ENCODE measurements at regions not wholly inside any gene's neighbourhood (a gene's known extent, or its start where the extent isn't known, plus 50 kb on each side); places are given as distances from the start of the nearest gene placed in this dataset.
"Not testable (repeated sequence)": the region's sequence is repeated elsewhere in the genome, so short reads cannot be mapped to it uniquely, and the experiment has no call there.

- H2AFZ ChIP-seq (ENCODE audit: low read depth): no peak overlapping the region
- ChIA-PET POLR2A (no interaction called here), CTCF (no interaction called here)
- WGBS (ENCODE audit: low lambda C conversion rate): 12% methylated on average over 4 of the region's 4 CpGs
- no peaks in the 10 kb centered on the region for H4K20me1 ChIP-seq (ENCODE audit: insufficient read depth)
- no peaks in the 10 kb centered on the region for H3K9me2 ChIP-seq
- H3F3A ChIP-seq (replicated peaks; ENCODE audit: insufficient read depth): no peaks in the 10 kb centered on the region
- TF ChIP-seq, protein P1, sequence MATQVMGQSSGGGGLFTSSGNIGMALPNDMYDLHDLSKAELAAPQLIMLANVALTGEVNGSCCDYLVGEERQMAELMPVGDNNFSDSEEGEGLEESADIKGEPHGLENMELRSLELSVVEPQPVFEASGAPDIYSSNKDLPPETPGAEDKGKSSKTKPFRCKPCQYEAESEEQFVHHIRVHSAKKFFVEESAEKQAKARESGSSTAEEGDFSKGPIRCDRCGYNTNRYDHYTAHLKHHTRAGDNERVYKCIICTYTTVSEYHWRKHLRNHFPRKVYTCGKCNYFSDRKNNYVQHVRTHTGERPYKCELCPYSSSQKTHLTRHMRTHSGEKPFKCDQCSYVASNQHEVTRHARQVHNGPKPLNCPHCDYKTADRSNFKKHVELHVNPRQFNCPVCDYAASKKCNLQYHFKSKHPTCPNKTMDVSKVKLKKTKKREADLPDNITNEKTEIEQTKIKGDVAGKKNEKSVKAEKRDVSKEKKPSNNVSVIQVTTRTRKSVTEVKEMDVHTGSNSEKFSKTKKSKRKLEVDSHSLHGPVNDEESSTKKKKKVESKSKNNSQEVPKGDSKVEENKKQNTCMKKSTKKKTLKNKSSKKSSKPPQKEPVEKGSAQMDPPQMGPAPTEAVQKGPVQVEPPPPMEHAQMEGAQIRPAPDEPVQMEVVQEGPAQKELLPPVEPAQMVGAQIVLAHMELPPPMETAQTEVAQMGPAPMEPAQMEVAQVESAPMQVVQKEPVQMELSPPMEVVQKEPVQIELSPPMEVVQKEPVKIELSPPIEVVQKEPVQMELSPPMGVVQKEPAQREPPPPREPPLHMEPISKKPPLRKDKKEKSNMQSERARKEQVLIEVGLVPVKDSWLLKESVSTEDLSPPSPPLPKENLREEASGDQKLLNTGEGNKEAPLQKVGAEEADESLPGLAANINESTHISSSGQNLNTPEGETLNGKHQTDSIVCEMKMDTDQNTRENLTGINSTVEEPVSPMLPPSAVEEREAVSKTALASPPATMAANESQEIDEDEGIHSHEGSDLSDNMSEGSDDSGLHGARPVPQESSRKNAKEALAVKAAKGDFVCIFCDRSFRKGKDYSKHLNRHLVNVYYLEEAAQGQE (IDR thresholded peaks at IDR 0.05; ENCODE audit: low read depth, low read length): no peak
- TF ChIP-seq FOXJ3 (CRISPR knock-in tag; IDR thresholded peaks at IDR 0.05) (no peak), ELF1 (IDR thresholded peaks at IDR 0.05) (no peak), GATA2 (CRISPR knock-in tag; IDR thresholded peaks at IDR 0.05) (no peak), RAD21 (IDR thresholded peaks at IDR 0.05; ENCODE audit: low read length) (no peak), MXI1 (IDR thresholded peaks at IDR 0.05; ENCODE audit: low read depth, low read length) (no peak), ZBTB33 (IDR thresholded peaks at IDR 0.05; ENCODE audit: borderline replicate concordance, low read depth) (no peak), MAX (IDR thresholded peaks at IDR 0.05; ENCODE audit: low read depth) (no peak), FOXM1 (IDR thresholded peaks at IDR 0.05; ENCODE audit: low read depth) (no peak), TAF1 (IDR thresholded peaks at IDR 0.05; ENCODE audit: borderline replicate concordance, low read depth, low read length) (no peak), NRF1 (IDR thresholded peaks at IDR 0.05; ENCODE audit: low read depth, low read length) (no peak), SIN3A (IDR thresholded peaks at IDR 0.05; ENCODE audit: borderline replicate concordance, low read depth, low read length) (no peak), JUND (IDR thresholded peaks at IDR 0.05) (no peak)
- TF ChIP-seq, protein P2, sequence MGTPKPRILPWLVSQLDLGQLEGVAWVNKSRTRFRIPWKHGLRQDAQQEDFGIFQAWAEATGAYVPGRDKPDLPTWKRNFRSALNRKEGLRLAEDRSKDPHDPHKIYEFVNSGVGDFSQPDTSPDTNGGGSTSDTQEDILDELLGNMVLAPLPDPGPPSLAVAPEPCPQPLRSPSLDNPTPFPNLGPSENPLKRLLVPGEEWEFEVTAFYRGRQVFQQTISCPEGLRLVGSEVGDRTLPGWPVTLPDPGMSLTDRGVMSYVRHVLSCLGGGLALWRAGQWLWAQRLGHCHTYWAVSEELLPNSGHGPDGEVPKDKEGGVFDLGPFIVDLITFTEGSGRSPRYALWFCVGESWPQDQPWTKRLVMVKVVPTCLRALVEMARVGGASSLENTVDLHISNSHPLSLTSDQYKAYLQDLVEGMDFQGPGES (IDR thresholded peaks at IDR 0.05; ENCODE audit: low read depth, low read length): no peak
- H3K9me3 ChIP-seq: no peaks in the 10 kb centered on the region
- H3K9ac ChIP-seq: no peak overlapping the region
- DNase-seq: no peak
- H3K79me2 ChIP-seq (ENCODE audit: insufficient read depth): no peaks in the 10 kb centered on the region
- no peak overlapping the region for H3K4me2 ChIP-seq
- H3K36me3 ChIP-seq (replicated peaks in 1 of 2; ENCODE audit: control insufficient read depth in 1 of 2, insufficient read depth in 2 of 2, low read length in 1 of 2): no peaks in the 10 kb centered on the region
- H3K4me1 ChIP-seq (ENCODE audit: control insufficient read depth in 1 of 2, insufficient read depth in 2 of 2, low read depth in 1 of 2, low read length in 1 of 2): no peaks in the 10 kb centered on the region
- H3K4me3 ChIP-seq (ENCODE audit: low read depth in 2 of 2, low read length in 1 of 2): no peak overlapping the region
- no peaks in the 10 kb centered on the region for H3K27me3 ChIP-seq (ENCODE audit: insufficient read depth)
- H3K27ac ChIP-seq (ENCODE audit: low read depth in 2 of 2, low read length in 1 of 2): no peak overlapping the region
Observed at GRCh38 chr5:99543841-99544240, 615.0 kb upstream of the CHD1 start.

DNA sequence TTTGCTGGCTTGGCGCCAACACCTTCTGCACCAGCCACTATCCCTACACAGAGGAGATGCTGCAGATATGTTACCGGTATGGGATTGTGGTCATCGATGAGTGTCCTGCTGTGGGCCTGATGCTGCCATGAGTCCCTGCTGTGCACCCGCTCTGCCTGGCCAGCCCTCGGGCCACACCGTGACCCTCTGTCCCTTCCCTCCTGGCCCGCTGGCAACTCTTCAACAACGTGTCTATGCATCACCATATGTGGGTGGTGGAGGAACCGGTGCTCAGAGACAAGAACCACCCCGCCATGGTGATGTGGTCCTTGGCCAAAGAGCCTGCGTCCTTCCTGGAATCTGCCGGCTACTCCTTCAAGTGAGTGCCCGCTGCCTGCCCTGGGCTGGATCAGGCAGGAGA lies 605.4 kb upstream of the CHD1 start:
- H3K79me2 ChIP-seq (ENCODE audit: insufficient read depth); H3K4me3 ChIP-seq (ENCODE audit: low read depth in 2 of 2, low read length in 1 of 2); H3K36me3 ChIP-seq (replicated peaks in 1 of 2; ENCODE audit: control insufficient read depth in 1 of 2, insufficient read depth in 2 of 2, low read length in 1 of 2); H2AFZ ChIP-seq (ENCODE audit: low read depth); H3K9me2 ChIP-seq; POLR2A ChIA-PET; H3F3A ChIP-seq (replicated peaks; ENCODE audit: insufficient read depth); CTCF ChIA-PET; DNase-seq; H3K9ac ChIP-seq; H4K20me1 ChIP-seq (ENCODE audit: insufficient read depth); H3K27me3 ChIP-seq (ENCODE audit: insufficient read depth); H3K4me2 ChIP-seq; H3K4me1 ChIP-seq (ENCODE audit: control insufficient read depth in 1 of 2, insufficient read depth in 2 of 2, low read depth in 1 of 2, low read length in 1 of 2); H3K27ac ChIP-seq (ENCODE audit: low read depth in 2 of 2, low read length in 1 of 2); H3K9me3 ChIP-seq: not testable (repeated sequence)
- WGBS (ENCODE audit: low lambda C conversion rate): 20% methylated on average over 2 of the region's 13 CpGs

DNA sequence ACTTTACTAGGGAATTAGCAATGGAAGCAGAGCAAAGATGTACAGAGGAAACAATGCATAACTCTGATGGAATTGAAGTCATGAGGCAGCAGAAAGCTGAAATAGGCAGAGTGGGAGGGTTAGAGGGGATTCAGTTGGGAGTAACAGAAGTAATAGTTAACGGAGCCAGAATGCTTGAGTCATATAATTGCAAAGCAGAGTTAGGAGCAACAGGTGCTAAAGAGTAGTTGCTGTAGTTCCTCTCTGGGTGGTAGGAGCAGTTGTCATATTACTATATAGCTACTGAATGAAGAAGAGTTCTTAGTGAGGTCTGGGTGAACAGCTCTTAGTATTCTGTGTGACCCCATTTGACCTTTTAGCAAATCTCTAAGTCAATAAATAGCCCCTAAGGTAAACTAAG lies 592.9 kb upstream of the CHD1 start:
- H3K27me3 ChIP-seq (ENCODE audit: insufficient read depth); H3K27ac ChIP-seq (ENCODE audit: low read depth in 2 of 2, low read length in 1 of 2); H3K36me3 ChIP-seq (replicated peaks in 1 of 2; ENCODE audit: control insufficient read depth in 1 of 2, insufficient read depth in 2 of 2, low read length in 1 of 2); H3K9me3 ChIP-seq; H3K79me2 ChIP-seq (ENCODE audit: insufficient read depth); DNase-seq; H3K4me3 ChIP-seq (ENCODE audit: low read depth in 2 of 2, low read length in 1 of 2); CTCF ChIA-PET; H2AFZ ChIP-seq (ENCODE audit: low read depth); H3K4me1 ChIP-seq (ENCODE audit: control insufficient read depth in 1 of 2, insufficient read depth in 2 of 2, low read depth in 1 of 2, low read length in 1 of 2); H3K9me2 ChIP-seq; H3K9ac ChIP-seq; H3F3A ChIP-seq (replicated peaks; ENCODE audit: insufficient read depth); H4K20me1 ChIP-seq (ENCODE audit: insufficient read depth); H3K4me2 ChIP-seq; POLR2A ChIA-PET: not testable (repeated sequence)
- WGBS (ENCODE audit: low lambda C conversion rate): 29% methylated on average over 1 of the region's 1 CpG

Data from SK-N-SH (cell line).